ENCODE measurements at regions not wholly inside any gene's neighbourhood (a gene's known extent, or its start where the extent isn't known, plus 50 kb on each side); places are given as distances from the start of the nearest gene placed in this dataset.

GRCh38 chr4:121243485-121243884 is 79.4 kb upstream of the TNIP3 start:
- TF ChIP-seq CTCF (IDR thresholded peaks at IDR 0.05): no peak
- no peak for TF ChIP-seq EP300 (IDR thresholded peaks at IDR 0.05)
- TF ChIP-seq POLR2A (IDR thresholded peaks at IDR 0.05): no peak
- no peak for TF ChIP-seq POLR2AphosphoS5 (IDR thresholded peaks at IDR 0.05)

All from stomach (tissue), 4 donors.